ENCODE measurements at regions not wholly inside any gene's neighbourhood (a gene's known extent, or its start where the extent isn't known, plus 50 kb on each side); places are given as distances from the start of the nearest gene placed in this dataset.

DNA sequence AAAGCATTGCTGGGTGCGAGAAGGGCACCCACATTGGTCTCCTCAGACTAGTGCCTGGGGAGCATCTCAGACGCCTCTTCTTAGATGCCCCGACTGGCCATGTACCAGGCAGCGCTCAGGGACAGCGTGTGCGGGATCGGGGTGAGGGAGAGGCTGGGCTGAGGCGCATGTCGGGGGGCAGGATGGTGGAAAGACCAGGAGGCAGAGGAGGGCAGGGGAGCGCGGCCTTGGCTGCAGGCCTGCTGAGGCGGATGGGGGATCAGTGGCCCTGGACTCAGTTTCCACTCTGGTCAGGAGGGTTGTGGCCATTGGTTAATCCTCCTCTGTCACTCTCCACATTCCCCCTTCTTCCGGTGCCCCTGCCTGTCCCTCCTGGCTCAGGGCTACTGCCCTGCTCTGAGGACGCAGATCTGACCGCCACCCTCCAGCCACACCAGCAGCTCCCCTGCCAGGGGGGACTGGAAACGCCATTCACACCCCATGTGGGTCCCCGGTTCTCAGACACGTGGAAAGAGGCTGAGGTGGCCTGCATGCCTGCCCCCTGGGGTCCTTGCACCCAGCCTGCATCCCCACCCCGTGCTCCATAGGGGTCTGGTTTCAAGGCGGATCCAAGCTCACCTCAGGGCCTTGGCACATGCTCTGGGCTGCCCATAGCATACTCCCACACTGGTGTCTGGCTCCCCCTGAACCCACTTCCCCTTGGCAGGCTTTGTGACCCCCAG is 105.9 kb downstream of the CPZ start:
- DNase-seq (ENCODE audit: low spot score): no peak

DNA sequence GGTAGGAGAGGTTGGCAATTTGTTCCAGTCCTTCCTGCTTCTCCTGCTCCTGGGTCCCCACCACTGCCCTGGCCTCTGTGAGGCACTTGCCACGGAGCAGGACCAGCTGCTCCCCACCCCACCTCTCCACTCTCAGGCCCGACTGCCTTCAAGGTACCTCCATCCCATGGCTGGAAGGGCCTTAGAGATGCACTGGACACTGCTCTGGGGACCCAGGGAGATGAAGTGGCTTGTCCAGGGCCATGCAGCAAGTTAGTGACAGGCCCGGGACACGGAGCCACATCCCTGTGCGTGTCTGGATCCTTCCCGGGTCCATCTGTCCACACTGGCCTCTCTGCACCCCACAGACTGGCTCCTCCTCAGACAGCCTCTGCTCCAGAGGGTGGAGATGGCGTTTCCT is 105.3 kb downstream of the CPZ start:
- no peak for DNase-seq (ENCODE audit: low spot score)

DNA sequence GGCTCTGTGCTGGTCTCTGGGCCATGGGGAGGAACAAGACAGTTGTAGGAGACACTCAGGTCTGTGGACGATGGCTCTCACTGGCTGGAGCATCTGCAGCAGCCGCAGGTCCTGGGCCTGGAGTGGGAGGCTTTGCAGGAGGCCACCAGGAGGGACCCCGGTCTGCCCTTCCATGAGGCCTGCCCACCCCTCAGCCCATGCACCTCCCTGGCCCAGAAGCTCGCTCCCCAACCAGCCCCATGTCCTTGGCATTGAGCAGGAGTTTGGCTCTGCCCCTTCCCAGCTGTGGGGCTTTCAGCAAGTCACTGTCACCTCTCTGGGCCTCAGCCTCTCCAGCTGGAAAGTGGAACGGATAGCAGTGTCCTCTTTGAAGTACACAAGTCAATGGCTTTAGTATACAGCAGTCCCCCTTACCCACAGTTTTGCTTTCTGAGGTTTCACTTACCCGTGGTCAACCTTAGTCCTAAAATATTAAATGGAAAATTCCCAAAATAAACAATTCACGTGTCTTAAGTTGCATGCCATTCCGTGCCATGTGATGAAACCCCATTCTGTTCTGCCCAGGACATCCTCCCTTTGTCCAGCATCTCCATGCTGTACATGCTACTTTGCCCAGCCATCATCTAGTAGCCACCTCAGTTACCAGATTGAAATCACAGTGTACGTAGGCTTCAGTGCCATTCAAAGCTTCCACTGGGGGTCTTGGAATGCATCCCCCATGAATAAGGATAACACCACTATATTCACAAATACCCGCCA is 104.0 kb downstream of the CPZ start:
- DNase-seq (ENCODE audit: low spot score): no peak

DNA sequence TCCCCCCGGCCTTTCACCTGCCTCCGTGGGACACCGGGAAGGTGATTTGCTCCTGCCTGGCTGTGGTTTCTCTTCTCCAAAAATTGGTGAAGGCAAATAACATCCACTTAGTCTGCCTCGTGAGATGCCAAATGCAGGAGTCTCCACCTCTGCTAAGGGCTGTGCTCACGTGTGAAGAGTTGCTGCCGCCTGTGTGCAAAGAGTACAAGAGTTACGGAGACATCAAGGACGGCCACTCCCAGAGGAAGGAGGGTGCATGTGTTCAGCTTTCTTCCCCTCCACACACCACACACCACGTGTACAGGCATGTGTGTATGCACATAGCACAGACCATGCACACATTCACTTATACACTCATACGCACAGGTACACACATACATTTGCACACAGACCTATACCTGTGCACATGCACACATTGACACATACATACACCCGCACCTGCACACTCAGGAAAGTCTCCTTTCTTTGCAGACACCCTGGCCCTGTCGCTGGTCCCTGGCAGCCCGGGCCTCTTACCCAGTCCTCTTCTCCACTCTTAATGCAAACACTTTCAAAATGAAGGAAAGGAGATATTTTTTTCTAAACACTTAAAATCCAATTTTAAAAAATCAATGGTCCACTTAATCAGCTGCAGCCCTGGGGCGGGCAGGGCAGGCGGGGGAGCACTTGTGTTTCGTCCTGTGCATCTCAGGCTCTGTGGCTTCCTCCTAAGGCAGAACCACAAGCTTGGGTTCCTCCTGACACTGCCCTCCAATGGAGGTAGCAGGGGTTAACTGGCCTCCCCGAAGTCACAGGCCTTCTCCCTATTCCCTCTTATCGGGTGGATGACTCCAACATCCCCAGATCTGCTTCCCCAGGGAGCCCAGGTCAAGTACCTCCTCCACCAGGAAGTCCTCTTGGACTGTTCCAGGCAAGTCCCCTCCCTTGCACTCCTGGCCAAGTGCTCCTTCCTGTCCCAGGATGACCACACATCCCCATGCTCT is 103.0 kb downstream of the CPZ start:
- DNase-seq (ENCODE audit: low spot score): no peak

DNA sequence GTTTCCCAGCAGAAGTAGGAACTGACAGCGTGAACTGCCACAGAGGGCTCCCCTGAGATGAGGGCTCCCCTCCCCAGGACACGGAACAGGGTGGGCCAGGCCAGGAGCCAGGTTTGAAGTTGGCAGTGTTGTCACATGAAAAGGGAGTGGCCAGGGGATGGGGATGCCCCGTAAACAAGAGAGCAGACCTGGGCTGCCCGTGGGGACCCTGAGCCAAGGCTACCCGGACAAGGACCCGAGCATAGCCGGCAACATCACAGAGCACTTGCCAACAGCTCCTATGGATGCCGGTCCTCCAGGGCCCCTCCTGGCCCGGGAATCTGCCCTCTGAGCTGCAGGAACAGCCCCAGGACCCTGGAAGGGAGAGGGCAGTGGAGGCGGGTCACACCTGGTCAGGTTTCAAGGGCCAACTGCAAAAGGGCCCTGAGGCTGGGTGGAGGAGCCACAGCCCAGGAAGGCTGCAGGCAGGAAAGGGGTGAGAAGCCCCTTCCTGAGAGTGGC is 102.1 kb downstream of the CPZ start:
- DNase-seq (ENCODE audit: low spot score): no peak

DNA sequence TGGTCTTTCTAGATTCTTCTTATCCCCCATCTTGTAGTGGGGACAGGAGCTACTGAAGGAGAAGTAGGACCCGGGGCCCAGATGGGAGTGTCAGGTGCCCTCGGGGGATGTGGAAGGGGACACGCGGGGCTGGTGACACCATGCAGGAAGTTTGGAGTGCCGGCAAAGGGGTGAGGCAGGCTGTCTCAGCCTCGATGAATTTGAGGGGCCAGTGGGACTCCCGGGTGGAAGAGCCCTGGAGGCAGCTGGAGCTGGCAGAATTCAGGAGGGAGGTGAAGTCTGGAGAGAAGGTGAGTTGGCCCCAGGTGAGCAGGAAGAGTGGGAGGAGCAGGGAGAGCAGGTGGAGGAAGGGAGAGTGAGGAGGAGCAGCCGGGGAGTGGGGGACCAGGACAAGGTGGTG is 101.7 kb downstream of the CPZ start:
- DNase-seq (ENCODE audit: low spot score): no peak

DNA sequence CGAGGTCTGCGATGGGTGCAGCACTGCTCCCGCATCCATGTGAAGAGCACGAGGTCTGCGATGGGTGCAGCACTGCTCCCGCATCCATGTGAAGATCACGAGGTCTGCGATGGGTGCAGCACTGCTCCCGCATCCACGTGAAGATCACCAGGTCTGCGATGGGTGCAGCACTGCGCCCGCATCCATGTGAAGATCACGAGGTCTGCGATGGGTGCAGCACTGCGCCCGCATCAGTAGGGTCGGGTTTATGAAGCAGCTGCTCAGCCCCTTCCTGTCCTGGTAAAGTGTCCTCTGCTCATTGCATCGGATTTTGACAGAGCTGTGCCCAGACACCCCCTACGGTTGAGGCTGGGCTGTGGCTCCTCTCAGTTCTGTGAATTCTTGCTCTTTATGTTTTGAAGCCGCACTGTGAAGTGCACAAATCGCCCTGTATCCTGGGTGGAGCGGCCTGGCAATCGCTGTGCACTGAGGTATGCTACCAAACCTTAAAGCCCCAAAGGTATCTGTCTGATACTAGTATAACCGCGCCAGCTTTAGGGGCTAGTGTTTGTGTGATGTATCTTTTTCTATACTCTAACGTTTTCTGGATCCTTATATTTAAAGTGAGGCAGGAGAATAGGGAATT is 98.7 kb downstream of the CPZ start:
- DNase-seq (ENCODE audit: low spot score): no peak

DNA sequence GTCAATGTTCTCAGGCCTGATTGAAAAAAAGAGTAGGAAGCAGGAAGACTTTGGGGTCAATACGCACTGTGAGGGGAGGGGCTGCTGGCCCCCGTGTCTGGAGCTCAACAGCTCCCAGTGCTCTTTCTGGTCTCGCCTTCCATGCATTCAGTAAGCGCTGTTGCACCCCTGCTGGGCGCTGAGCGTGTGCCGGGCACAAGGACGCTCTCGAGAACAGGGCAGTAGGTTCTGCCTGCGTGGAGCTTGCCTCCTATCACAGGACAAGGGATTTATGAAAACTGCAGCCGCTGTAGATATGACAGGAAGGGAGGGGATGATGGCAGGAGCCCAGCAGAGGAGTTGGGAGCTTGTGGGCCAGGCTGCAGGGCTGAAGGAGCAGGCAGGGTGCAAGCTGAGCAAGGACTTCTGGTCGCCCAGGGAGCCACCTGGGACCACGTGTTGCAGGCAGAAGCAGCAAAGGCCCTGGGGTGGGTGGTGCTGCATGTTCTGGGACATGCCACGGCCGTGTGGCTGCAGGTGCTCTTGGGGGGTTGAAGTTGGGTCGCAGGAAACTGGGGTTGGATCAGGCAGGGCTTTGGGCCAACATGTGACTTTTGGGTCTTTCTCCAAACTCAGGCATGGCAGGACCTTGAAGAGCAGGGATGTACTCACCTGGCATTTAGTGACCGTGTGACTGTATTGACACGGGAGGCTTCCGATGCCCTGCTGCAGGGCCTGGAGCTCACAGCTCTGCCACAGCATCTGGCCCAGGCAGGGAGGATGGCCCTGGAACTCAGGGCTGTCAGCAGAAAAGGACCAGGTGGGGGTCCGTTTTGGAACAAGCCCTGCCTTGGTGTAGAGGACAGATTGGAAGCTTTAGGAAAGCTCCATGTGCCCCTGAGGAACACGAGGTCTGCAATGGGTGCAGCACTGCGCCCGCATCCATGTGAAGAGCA is 97.9 kb downstream of the CPZ start:
- no peak for DNase-seq (ENCODE audit: low spot score)

DNA sequence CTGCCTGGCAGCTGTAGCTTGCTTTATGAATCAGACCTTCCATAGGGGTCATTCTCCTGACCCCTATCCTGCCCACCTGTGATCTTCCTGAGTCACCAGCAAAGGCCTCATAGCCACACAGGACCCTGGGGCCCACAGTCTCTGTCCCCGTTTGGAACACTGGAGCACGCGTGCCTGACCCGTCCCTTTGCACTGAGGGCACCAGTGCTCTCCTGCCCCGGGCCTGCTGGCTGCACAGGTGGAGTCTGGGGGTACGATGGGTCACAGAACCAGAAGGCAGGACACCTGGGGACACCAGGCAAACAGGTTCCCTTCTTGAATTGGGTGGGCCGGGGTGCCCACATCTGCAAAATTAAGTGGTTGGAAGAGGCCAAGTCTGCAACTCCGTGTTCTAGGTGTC is 97.2 kb downstream of the CPZ start:
- no peak for DNase-seq (ENCODE audit: low spot score)

DNA sequence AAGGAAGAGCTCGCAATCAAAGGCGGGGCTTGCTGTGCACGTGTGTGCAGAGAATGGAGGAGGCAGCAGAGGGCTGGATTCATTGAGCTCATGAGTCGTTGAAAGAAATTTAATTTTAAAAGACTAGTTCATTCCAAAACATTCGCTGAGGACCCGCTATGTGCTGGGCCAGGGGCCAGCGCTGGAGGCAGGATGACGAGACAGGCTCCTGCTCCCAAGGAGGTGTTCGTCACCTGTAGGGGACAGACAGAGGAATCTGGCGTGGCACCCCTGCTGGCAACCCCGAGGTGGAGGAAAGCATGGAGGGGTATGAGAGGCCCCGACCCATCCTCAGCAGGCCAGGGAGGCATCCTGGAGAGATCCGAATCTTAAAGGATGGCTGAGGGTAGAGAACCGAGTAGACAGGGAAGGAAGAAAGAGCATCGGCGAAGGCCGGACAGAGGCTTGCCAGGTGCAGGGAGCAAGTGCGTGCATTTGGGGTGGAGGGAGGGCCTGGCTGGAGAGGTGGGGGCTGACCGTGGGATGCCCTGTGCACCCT is 96.4 kb downstream of the CPZ start:
- no peak for DNase-seq (ENCODE audit: low spot score)

DNA sequence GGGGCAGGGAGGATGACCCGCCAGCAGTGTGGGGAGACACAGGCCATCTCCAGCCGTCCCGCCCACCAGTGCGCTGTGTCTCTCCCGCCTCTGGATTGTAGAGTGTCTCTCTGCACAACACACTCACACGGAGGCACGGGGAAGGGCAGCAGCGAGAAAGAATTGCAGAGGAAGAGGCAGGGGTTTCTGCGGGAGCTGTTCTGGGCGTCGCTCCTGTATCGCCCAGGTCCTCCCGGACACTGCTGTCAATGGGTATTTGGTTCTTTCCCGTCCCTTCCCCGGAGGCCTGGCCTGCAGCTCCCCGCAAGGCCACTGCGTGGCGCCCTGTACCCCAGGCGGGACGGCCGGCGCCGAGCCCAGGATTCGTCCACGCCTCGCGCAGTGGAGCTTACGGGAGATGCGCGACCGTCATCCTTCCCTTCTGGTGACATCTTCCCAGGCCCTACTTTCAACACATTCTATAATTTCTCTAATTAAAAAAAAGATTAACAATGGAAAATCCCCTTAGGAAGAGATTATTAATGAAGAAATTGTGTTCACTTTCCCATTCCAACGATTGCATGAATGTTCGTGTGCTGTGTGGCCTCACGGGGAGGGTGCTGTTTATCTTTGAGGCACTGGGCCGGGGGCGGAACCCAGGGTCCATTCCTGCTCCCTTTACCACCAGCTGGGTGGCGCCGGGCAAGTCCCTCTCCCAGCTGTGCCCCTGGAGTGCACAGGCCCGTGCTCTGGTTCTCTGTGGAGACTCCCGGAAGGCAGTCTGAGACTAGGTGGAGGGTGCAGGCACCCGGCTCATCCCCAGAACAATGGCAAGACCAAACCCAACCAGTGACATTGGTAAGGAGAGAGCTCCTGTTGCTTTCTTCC is 95.7 kb downstream of the CPZ start:
- DNase-seq (ENCODE audit: low spot score): no peak

DNA sequence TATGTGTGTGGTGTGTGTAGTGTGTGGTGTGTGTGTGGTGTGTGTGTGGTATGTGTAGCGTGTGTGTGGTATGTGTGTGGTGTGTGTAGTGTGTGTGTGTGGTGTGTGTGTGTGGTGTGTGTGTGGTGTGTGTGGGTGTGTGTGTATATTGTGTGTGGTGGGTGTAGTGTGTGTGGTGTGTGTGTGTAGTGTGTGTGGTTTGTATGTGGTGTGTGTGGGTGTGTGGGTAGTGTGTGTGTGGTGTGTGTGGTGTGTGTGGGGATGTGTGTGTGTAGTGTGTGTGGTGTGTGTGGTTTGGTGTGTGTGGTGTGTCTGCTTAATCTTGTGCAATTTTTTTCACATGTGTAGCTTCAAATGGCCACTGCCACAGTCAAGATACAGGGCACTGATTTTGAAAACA is 94.5 kb downstream of the CPZ start:
- DNase-seq (ENCODE audit: low spot score): no peak

DNA sequence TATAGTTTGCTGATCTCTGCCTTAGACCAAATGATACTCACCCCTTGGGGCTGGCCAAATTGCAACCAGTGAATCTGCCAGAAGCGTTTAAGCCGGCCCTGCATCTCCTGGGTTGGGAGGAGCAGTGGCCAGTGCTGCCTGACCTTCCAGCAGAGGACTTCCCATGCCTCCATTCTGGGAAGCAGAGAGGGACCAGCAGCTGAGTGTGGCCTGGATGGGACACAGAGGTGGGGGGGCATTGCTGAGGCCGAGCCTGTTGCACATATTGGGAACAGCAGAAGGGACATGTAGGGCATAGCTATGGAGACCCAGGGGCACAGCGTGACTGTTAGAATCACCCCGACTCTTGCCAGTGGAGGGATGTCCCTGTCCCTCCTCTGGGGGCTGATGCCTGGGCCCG is 93.3 kb downstream of the CPZ start:
- no peak for DNase-seq (ENCODE audit: low spot score)

DNA sequence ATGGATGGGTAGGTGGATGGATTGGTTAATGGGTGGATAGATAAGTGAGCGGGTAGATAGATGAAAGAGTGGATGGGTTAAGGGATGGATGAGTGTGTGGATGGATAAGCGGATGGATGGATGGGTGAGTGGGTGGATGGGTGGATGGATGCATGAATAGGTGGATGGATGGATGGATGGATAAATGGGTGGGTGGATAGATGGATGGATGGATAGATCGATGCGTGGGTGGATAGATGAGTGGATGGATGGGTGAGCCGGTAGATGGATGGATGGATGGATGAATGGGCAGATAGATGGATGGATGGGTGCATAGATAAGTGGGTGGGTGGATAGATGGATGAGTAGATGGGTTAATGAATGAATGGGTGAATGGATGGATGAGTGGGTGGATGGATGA is 90.9 kb downstream of the CPZ start:
- DNase-seq (ENCODE audit: low spot score): no peak

DNA sequence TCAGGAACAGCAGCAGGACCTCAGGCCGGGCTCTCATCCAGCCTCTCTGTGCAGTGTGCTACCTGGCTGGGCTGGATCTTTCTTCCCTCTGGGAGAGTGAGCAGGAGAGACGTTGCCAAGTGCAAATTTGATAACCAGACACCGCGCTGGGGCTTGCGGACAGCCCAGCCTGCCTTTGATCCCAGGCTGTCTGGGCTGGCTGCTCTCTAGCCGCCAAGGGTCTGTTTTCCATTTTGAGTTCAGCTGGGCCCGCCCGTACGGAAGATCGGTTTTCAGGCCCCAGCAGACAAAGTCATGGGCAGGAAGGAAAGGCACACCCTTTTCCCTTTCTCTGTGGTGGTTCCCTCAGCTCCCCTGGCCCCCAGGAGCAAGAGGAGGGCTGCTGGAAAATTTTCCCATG is 90.2 kb downstream of the CPZ start:
- no peak for DNase-seq (ENCODE audit: low spot score)

DNA sequence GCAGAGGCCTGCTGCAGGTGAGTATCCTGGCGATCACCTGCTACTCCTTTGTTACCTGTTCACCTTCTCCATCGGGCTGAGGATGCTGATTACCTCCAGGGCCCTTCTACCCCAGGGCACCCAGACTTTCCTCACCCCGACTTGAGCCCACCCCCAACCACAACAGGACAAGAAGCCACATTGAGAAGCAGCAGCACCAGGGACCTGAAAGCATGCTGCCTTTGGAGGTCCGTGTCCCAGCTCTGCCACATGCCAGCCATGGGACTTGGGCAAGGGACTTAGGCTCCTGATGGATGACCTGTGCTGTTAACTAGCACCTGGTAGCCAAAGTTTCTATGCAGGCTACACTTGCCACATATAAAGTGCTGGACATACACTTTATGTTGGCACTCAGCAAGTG is 89.7 kb downstream of the CPZ start:
- DNase-seq (ENCODE audit: low spot score): no peak

DNA sequence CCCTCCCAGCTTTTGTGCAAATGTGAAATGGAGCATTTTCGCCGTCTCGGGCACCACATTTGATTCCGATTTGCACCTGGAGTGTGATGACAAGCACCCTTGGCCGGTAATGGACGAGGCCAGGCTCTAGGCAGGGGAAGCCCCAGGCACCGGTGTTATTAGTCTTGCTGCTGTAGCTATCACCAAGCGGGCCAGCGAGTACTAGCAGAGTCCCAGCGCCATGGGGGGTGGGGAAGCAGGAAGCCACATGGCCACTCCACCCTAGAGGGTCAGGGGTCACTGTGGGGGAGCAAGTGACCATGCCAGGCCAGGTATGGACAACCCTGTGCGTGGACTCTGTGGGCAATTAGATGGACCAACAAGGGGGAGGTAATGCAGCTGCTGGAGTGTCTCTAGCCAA is 88.8 kb downstream of the CPZ start:
- no peak for DNase-seq (ENCODE audit: low spot score)

DNA sequence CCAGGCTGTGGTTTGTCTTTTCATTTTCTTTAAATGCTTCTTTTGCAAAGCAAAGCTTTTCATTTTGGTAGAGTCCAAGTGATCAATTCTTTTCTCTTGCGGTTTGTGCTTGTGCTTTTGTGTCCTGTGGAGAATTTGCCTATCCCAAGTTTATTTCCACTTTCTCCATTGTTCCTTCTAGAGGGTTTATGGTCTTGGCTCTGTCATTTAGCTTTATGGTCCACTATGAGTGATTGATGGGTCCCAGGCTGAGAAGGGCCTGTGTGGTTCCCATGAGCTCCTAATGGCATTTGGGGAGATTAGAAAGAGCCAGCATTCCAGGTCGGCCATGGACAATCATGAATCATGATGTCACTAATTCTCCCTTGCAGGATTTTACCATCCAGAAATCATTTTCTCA is 86.5 kb downstream of the CPZ start:
- DNase-seq (ENCODE audit: low spot score): no peak

DNA sequence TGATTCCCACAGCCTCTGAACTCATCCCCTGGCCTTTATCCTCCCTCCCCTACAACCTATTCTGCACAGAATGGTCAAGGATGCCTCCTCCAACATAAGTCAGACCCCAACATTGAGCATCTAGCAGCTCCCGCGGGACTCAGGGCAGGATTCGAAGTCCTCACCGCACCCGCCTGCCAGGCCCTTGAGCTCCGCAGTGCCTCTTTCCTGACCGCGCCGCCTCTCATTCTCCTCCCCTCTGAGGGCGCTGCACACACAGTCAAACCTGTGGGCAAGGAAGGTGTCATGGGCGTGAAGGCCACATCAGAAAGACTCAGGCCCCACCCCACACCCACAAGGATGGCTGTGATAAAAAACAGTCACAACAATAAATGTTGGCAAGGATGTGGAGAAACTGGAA is 84.1 kb downstream of the CPZ start:
- no peak for DNase-seq (ENCODE audit: low spot score)
